ENCODE measurements at regions not wholly inside any gene's neighbourhood (a gene's known extent, or its start where the extent isn't known, plus 50 kb on each side); places are given as distances from the start of the nearest gene placed in this dataset.

- Histone ChIP-seq H3K4me1 (no peaks in the 10 kb centered on the region), H3K27ac (no peak overlapping the region), H3K36me3 (no peaks in the 10 kb centered on the region), H3K9me3 (no peaks in the 10 kb centered on the region), H3K4me3 (no peak overlapping the region), H3K27me3 (peaks cover 0 to 30% of the 10 kb centered on the region in 2 donors)
- intact Hi-C loops (cut with DNase I): loop anchor here in 1 of 2 donors (10.0 kb wide), 1 partner anchor 58 kb away; no protein-coding TSS in a partner anchor
- TF ChIP-seq CTCF (IDR thresholded peaks at IDR 0.05): no peak
- no peak for DNase-seq
- ATAC-seq: no peak
Measured at GRCh38 chr17:74096456-74096855, 107.0 kb upstream of the RPL38 start.

- H3K27ac ChIP-seq: no peak overlapping the region
- TF ChIP-seq CTCF (IDR thresholded peaks at IDR 0.05): no peak
- peaks cover 0 to 41% of the 10 kb centered on the region in 2 donors for H3K27me3 ChIP-seq
- intact Hi-C loops (cut with DNase I): loop anchor here in 1 of 2 donors (10.0 kb wide), 1 partner anchor 57 kb away; no protein-coding TSS in a partner anchor
- H3K9me3 ChIP-seq: no peaks in the 10 kb centered on the region
- DNase-seq: no peak
- ATAC-seq: no peak
- no peak overlapping the region for H3K4me3 ChIP-seq
- H3K4me1 ChIP-seq: no peaks in the 10 kb centered on the region
- no peaks in the 10 kb centered on the region for H3K36me3 ChIP-seq
Measured at GRCh38 chr17:74097450-74098135, 105.9 kb upstream of the RPL38 start.

GRCh38 chr17:74098136-74099024, 105.1 kb upstream of the RPL38 start:
- DNase-seq (no peak), ATAC-seq (no peak)
- TF ChIP-seq CTCF (IDR thresholded peaks at IDR 0.05): no peak
- intact Hi-C loops (cut with DNase I): loop anchor here in 1 of 2 donors (10.0 kb wide), 1 partner anchor 56 kb away; no protein-coding TSS in a partner anchor
- Histone ChIP-seq H3K27ac (no peak overlapping the region), H3K27me3 (peaks cover 0 to 49% of the 10 kb centered on the region in 2 donors), H3K36me3 (no peaks in the 10 kb centered on the region), H3K4me1 (no peaks in the 10 kb centered on the region), H3K9me3 (no peaks in the 10 kb centered on the region), H3K4me3 (no peak overlapping the region)

- DNase-seq (no peak), ATAC-seq (no peak)
- no peaks in the 10 kb centered on the region for H3K4me1 ChIP-seq
- no peak overlapping the region for H3K4me3 ChIP-seq
- H3K27ac ChIP-seq: no peak overlapping the region
- peaks cover 0 to 51% of the 10 kb centered on the region in 2 donors for H3K27me3 ChIP-seq
- no peak for TF ChIP-seq CTCF (IDR thresholded peaks at IDR 0.05)
- intact Hi-C loops (cut with DNase I): loop anchor here in 1 of 2 donors (10.0 kb wide), 1 partner anchor 55 kb away; no protein-coding TSS in a partner anchor
- H3K9me3 ChIP-seq: no peaks in the 10 kb centered on the region
- no peaks in the 10 kb centered on the region for H3K36me3 ChIP-seq
Measured at GRCh38 chr17:74099442-74100340, 103.8 kb upstream of the RPL38 start.

Measured in left lung (tissue), 4 donors.